SK-N-SH (cell line): ENCODE measurements at regions not wholly inside any gene's neighbourhood (a gene's known extent, or its start where the extent isn't known, plus 50 kb on each side); places are given as distances from the start of the nearest gene placed in this dataset.

Experiments
- CTCF ChIA-PET: fragments of 300-600, 350-600 bp; formaldehyde crosslinking; extraction: SDS; loops from one replicate; lab custom pipeline; 2021; lab: Yijun Ruan, JAX
- POLR2A ChIA-PET: fragments of 350-600 bp; sonication (Branson Sonifier 250); formaldehyde crosslinking; extraction: SDS; loops from one replicate; lab custom pipeline; 2020; ENCODE audit warnings: antibody characterized with exemption, inconsistent platforms; lab: Yijun Ruan, JAX
- DNase-seq: peaks from one replicate; pipeline ENCODE4 v3.0.0; 2012
- H2AFZ ChIP-seq: fragments of 200-600 bp; sonication (generic); 2 replicates; pipeline ENCODE4 v1.8.1; 2016; ENCODE audit warnings: antibody characterized with exemption, mild to moderate bottlenecking, low read depth
- H3F3A ChIP-seq: fragments of 200-600 bp; sonication (generic); replicated peaks from 2 replicates; pipeline ENCODE3; 2016; ENCODE audit warnings: antibody characterized with exemption, mild to moderate bottlenecking; ENCODE audit not compliant: insufficient read depth
- H3K27ac ChIP-seq, 2 experiments: fragments of 200-500 bp in 1 of 2; fragments of 200-600 bp in 1 of 2; sonication (Bioruptor generic) in 1 of 2; sonication (generic), shearing (Covaris generic) in 1 of 2; 2 replicates each; pipeline versions ENCODE4 v1.5.1 to v1.6.1; 2014 to 2016; ENCODE audit warnings: low read depth in 2 of 2, inconsistent platforms in 1 of 2, low read length in 1 of 2, mild to moderate bottlenecking in 1 of 2, mixed read lengths in 1 of 2
- H3K27me3 ChIP-seq: fragments of 200-600 bp; sonication (generic), shearing (Covaris generic); 2 replicates; pipeline ENCODE4 v1.6.1; 2016; ENCODE audit warnings: mixed run types; ENCODE audit not compliant: insufficient read depth
- H3K36me3 ChIP-seq, 2 experiments: fragments of 200-500 bp in 1 of 2; fragments of 200-600 bp in 1 of 2; sonication (Bioruptor generic) in 1 of 2; sonication (generic) in 1 of 2; replicated peaks in 1 of 2; 2 replicates each; pipeline versions ENCODE3 to v1.5.1; 2014 to 2016; ENCODE audit warnings: low read length in 1 of 2, mild to moderate bottlenecking in 1 of 2; ENCODE audit not compliant: insufficient read depth in 2 of 2, control insufficient read depth in 1 of 2
- H3K4me1 ChIP-seq, 2 experiments: fragments of 200-500 bp in 1 of 2; fragments of 200-600 bp in 1 of 2; sonication (Bioruptor generic) in 1 of 2; sonication (generic), shearing (Covaris generic) in 1 of 2; 2 replicates each; pipeline versions ENCODE4 v1.5.1 to v1.6.1; 2014 to 2016; ENCODE audit warnings: low read depth in 1 of 2, low read length in 1 of 2, mixed run types in 1 of 2; ENCODE audit not compliant: insufficient read depth in 2 of 2, control insufficient read depth in 1 of 2
- H3K4me2 ChIP-seq: fragments of 200-600 bp; sonication (generic), shearing (Covaris generic); 2 replicates; pipeline ENCODE4 v1.6.1; 2017; ENCODE audit warnings: mixed run types
- H3K4me3 ChIP-seq, 2 experiments: fragments of 200-500 bp in 1 of 2; fragments of 200-600 bp in 1 of 2; sonication (Bioruptor generic) in 1 of 2; sonication (generic), shearing (Covaris generic) in 1 of 2; 2 replicates each; pipeline versions ENCODE4 v1.5.1 to v1.8.1; 2014 to 2016; ENCODE audit warnings: low read depth in 2 of 2, inconsistent platforms in 1 of 2, low read length in 1 of 2, mild to moderate bottlenecking in 1 of 2, mixed read lengths in 1 of 2, moderate library complexity in 1 of 2
- H3K79me2 ChIP-seq: fragments of 200-600 bp; sonication (generic); 2 replicates; pipeline ENCODE4 v1.8.1; 2017; ENCODE audit warnings: mild to moderate bottlenecking; ENCODE audit not compliant: insufficient read depth
- H3K9ac ChIP-seq: fragments of 200-600 bp; sonication (generic); 2 replicates; pipeline ENCODE4 v1.6.1; 2017; ENCODE audit warnings: mixed run types
- H3K9me2 ChIP-seq: fragments of 200-600 bp; sonication (generic); 2 replicates; pipeline ENCODE4 v1.6.1; 2017; ENCODE audit warnings: mixed run types
- H3K9me3 ChIP-seq: fragments of 200-600 bp; sonication (generic); 2 replicates; pipeline ENCODE4 v1.6.1; 2017; ENCODE audit warnings: mixed run types, mild to moderate bottlenecking, moderate library complexity
- H4K20me1 ChIP-seq: fragments of 200-600 bp; sonication (generic); 2 replicates; pipeline ENCODE4 v1.6.1; 2017; ENCODE audit warnings: mild to moderate bottlenecking, mixed run types; ENCODE audit not compliant: insufficient read depth
- CHD2 ChIP-seq: fragments of 150-350 bp; IDR thresholded peaks from 2 replicates; pipeline ENCODE4 v1.6.1; 2018; ENCODE audit warnings: low read length; ENCODE audit not compliant: partially characterized antibody
- EP300 ChIP-seq, 2 experiments: IDR thresholded peaks; 2 replicates each; pipeline versions ENCODE4 v1.4.0 to v1.6.1; 2012; ENCODE audit warnings: borderline replicate concordance in 1 of 2, low read depth in 1 of 2, low read length in 1 of 2
- EZH2phosphoT487 ChIP-seq: fragments of 200-600 bp; sonication (generic); IDR thresholded peaks from 2 replicates; pipeline ENCODE4 v1.6.1; 2017; ENCODE audit warnings: low read depth, mixed run types, mild to moderate bottlenecking, antibody characterized with exemption, moderate library complexity, borderline replicate concordance
- FOXM1 ChIP-seq: IDR thresholded peaks from 2 replicates; pipeline ENCODE4 v1.4.0; 2012; ENCODE audit warnings: low read depth, mild to moderate bottlenecking
- GABPA ChIP-seq: IDR thresholded peaks from 2 replicates; pipeline ENCODE4 v1.4.0; 2012; ENCODE audit warnings: low read depth, mild to moderate bottlenecking
- MXI1 ChIP-seq: IDR thresholded peaks from 2 replicates; pipeline ENCODE4 v1.6.1; 2012; ENCODE audit warnings: mild to moderate bottlenecking, low read depth, low read length, improper control_type of control experiment
- NFIC ChIP-seq: IDR thresholded peaks from 2 replicates; pipeline ENCODE4 v1.4.0; 2012; ENCODE audit warnings: borderline replicate concordance
- NRF1 ChIP-seq: IDR thresholded peaks from 2 replicates; pipeline ENCODE4 v1.6.1; 2012; ENCODE audit warnings: low read depth, mild to moderate bottlenecking, low read length
- POLR2AphosphoS5 ChIP-seq: IDR thresholded peaks from 2 replicates; pipeline ENCODE4 v1.6.1; 2012; ENCODE audit warnings: low read depth, low read length
- RAD21 ChIP-seq: IDR thresholded peaks from 2 replicates; pipeline ENCODE4 v1.6.1; 2012; ENCODE audit warnings: mild to moderate bottlenecking, low read length
- RXRA ChIP-seq: IDR thresholded peaks from 2 replicates; pipeline ENCODE4 v1.4.0; 2012; ENCODE audit warnings: low read depth, mild to moderate bottlenecking, borderline replicate concordance
- SIN3A ChIP-seq: IDR thresholded peaks from 2 replicates; pipeline ENCODE4 v1.6.1; 2012; ENCODE audit warnings: low read depth, mild to moderate bottlenecking, low read length, moderate library complexity, borderline replicate concordance
- SMC3 ChIP-seq: IDR thresholded peaks from 2 replicates; pipeline ENCODE4 v1.6.1; 2012; ENCODE audit warnings: low read depth, low read length, improper control_type of control experiment
- TEAD4 ChIP-seq: IDR thresholded peaks from 2 replicates; pipeline ENCODE4 v1.4.0; 2012; ENCODE audit warnings: mild to moderate bottlenecking, borderline replicate concordance; ENCODE audit not compliant: insufficient read depth
- YY1 ChIP-seq: IDR thresholded peaks from 2 replicates; pipeline ENCODE4 v1.4.0; 2012; ENCODE audit warnings: low read depth, mild to moderate bottlenecking
- WGBS: methylation state at CpG from one replicate; pipeline ENCODE4 v1.1.6; 2017; ENCODE audit warnings: low lambda C conversion rate; 5-methylcytosine and 5-hydroxymethylcytosine counted together
- TF ChIP-seq, protein P1 (sequence below): fragments of 150-350 bp; IDR thresholded peaks from 2 replicates; pipeline ENCODE4 v1.6.1; 2017; ENCODE audit warnings: antibody characterized with exemption, low read length, low read depth, borderline replicate concordance
- TF ChIP-seq, protein P2 (sequence below): fragments of 150-350 bp; IDR thresholded peaks from 2 replicates; pipeline ENCODE4 v1.6.1; 2016; ENCODE audit warnings: mild to moderate bottlenecking, low read depth, low read length
- TF ChIP-seq, protein P3 (sequence below): IDR thresholded peaks from 2 replicates; pipeline ENCODE4 v1.4.0; 2012; ENCODE audit warnings: low read depth

DNA sequence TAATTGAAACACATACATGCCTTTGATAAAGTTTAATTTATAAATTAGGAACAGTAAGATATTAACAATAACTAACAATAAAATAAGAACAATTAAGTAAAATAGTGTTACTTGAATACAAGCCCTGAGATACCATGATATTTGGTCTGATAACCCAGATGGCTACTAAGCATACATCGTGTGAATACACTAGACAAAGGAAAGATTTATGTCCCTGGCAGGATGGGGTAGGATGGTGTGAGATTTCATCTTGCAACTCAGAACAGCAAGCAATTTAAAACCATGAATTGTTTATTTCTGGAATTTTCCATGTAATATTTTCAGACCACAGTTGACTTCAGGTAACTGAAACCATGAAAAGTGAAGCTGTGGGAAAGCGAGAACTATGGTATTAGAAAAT lies 169.5 kb downstream of the DIPK2A start (continued):
- no peak for TF ChIP-seq CHD2
- no peak for TF ChIP-seq FOXM1

DNA sequence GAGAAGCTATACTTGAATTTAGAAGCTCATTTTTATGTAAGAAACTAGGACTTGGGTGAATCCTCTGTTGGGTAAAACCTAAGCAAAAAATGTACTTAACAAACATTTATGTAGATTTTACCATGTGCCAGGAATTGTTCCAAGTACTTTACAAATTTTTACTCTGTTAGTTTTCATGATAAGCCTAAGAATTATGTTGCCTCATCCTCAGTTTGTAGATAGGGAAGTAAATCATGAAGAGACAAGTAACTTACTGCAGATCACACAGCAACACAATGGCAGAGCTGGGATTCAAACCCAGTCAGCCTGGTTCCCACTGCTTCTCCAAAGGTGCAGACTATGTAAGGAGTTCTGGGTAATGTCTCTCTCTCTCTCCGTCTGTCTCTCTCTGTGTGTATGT lies 169.9 kb downstream of the DIPK2A start:
- Histone ChIP-seq H3K4me3 (no peak overlapping the region), H2AFZ (no peak overlapping the region), H4K20me1 (no peaks in the 10 kb centered on the region), H3K9ac (no peak overlapping the region), H3K27me3 (no peaks in the 10 kb centered on the region; the same call in 1 of the 2 replicates), H3K9me3 (no peaks in the 10 kb centered on the region), H3K79me2 (no peaks in the 10 kb centered on the region), H3K9me2 (no peaks in the 10 kb centered on the region; the same call in 1 of the 2 replicates), H3K36me3 (no peaks in the 10 kb centered on the region), H3K4me2 (no peak overlapping the region)
- ChIA-PET CTCF (no interaction called here), POLR2A (no interaction called here)
- no peak for DNase-seq
- WGBS = 9% methylated on average over 1 of the region's 1 CpG
- TF ChIP-seq, protein P1, sequence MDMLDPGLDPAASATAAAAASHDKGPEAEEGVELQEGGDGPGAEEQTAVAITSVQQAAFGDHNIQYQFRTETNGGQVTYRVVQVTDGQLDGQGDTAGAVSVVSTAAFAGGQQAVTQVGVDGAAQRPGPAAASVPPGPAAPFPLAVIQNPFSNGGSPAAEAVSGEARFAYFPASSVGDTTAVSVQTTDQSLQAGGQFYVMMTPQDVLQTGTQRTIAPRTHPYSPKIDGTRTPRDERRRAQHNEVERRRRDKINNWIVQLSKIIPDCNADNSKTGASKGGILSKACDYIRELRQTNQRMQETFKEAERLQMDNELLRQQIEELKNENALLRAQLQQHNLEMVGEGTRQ = no peak
- TF ChIP-seq MXI1 = no peak
- no peak for TF ChIP-seq FOXM1
- TF ChIP-seq EZH2phosphoT487 = no peak
- TF ChIP-seq, protein P2, sequence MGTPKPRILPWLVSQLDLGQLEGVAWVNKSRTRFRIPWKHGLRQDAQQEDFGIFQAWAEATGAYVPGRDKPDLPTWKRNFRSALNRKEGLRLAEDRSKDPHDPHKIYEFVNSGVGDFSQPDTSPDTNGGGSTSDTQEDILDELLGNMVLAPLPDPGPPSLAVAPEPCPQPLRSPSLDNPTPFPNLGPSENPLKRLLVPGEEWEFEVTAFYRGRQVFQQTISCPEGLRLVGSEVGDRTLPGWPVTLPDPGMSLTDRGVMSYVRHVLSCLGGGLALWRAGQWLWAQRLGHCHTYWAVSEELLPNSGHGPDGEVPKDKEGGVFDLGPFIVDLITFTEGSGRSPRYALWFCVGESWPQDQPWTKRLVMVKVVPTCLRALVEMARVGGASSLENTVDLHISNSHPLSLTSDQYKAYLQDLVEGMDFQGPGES = no peak
- no peak for TF ChIP-seq SIN3A
- no peak for TF ChIP-seq RXRA
- TF ChIP-seq POLR2AphosphoS5 = no peak
- TF ChIP-seq TEAD4 = no peak
- TF ChIP-seq, protein P3, sequence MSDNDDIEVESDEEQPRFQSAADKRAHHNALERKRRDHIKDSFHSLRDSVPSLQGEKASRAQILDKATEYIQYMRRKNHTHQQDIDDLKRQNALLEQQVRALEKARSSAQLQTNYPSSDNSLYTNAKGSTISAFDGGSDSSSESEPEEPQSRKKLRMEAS = no peak
- no peak for TF ChIP-seq YY1
- no peak for TF ChIP-seq GABPA
- TF ChIP-seq EP300 (IDR thresholded peaks at IDR 0.05; ENCODE audit: borderline replicate concordance in 1 of 2, low read depth in 1 of 2, low read length in 1 of 2) = no peak
- TF ChIP-seq RAD21 = no peak
- no peak for TF ChIP-seq NRF1
- TF ChIP-seq SMC3 = no peak
- no peak for TF ChIP-seq NFIC
- TF ChIP-seq, all 33 proteins: peak for 0
- Histone ChIP-seq H3K4me1 (no peaks in the 10 kb centered on the region), H3K27ac (no peak overlapping the region), H3F3A (no peaks in the 10 kb centered on the region)
